Daoy (cell line): ENCODE measurements at regions not wholly inside any gene's neighbourhood (a gene's known extent, or its start where the extent isn't known, plus 50 kb on each side); places are given as distances from the start of the nearest gene placed in this dataset.
"Not testable (repeated sequence)": the region's sequence is repeated elsewhere in the genome, so short reads cannot be mapped to it uniquely, and the experiment has no call there.

Experiments
- DNase-seq: peaks from one replicate; pipeline ENCODE4 v3.0.0-alpha.2; 2015; ENCODE audit warnings: low read depth

DNA sequence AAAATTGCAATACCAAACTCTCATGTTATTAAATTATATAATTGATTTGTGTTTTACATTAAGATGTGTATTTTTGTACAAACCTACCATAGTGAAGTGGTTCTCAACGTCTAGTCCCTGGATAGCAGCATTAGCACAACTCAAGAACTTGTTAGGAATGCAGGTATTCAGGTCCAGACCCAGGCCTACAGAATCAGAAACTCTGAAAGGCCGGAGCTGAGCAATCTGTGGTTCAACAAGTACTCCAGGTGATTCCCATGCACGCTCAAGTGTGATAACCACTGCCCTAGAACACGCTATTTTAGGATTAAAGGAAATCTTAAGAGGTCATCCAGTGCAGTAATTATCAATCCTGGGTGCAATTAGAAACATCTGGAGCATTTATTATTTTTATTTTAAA, 456.3 kb downstream of the IRS2 start:
- no peak for DNase-seq

DNA sequence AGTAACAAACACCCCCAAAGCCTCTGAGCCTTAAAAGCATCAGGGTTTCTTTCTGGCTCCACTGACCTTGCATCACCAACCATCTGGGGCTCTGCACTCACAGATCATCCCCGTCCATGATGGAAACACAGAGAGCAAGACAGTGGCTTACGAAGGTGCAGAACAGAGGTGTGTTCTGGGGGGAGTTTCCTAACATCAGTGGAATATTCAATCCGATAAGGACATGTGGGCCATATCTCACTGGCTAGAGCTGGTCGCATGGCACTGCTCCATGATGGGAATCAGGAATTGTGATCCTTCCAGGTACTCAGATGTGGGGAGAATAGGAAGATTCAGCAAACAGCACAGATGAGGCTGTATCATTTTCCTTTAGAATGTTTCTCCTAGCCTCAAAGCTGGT, 457.2 kb downstream of the IRS2 start:
- DNase-seq, result no peak

DNA sequence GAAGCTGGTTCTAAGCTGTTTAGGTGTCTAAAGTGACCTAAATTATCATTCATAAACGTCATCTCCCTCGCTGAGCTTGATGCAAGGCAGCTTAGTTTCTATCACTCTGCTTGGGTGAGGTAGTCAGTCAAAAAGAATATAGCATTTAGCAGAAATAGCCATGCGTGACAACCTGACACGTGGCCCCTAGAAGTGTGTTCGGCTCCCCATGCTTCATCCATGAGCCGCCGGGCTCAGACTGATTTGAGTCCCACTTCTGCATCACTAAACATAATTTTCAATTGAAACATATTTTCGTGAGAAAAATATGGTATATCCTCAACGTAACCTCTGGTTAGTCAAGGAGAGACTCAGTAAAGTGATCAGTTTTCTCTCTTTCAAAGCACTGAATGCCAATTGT, 459.8 kb downstream of the IRS2 start:
- no peak for DNase-seq

DNA sequence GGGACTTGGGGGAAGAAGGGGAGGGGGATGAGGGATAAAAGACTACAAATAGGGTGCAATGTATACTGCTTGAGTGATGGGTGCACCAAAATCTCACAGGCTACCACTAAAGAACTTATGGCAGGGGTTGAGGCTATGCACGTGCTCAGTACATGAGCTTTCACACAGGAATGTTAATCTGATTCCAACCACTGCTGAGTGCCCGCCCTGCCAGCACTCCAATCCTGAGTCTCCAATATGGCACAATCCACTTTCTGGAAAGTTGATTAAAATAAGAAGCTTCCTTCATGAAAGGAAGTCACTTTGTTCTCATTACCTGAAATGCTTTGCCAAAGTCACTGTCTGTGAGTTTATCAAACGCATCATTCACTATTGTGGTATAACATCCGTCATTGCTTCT, 463.0 kb downstream of the IRS2 start:
- DNase-seq, result no peak

DNA sequence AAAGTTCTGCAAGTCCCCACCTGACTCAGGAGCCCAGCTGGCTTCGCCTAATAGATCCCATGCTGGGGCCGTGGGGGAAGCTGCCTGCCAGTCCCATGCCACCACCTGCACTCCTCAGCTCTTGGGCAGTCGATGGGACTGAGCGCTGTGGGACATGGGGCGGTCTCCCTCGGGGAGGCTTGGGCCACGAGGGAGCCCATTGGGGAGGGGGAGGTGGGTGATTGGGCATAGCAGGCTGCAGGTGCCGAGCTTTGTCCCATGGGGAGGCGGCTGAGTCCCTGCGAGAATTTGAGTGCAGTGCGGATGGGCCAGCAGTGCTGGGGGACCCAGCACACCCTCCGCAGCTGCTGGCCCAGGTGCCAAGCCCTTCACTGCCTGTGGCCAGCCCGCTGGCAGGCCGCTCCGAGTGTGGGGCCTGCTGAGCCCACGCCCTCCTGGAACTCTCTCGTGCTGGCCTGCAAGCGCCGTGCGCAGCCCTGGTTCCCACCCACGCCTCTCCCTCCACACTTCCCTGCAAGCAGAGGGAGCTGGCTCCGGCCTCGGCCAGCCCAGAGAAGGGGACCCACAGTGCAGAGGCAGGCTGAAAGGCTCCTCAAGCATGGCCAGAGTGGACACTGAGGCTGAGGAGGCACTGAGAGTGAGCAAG, 467.3 kb downstream of the IRS2 start:
- no peak for DNase-seq

DNA sequence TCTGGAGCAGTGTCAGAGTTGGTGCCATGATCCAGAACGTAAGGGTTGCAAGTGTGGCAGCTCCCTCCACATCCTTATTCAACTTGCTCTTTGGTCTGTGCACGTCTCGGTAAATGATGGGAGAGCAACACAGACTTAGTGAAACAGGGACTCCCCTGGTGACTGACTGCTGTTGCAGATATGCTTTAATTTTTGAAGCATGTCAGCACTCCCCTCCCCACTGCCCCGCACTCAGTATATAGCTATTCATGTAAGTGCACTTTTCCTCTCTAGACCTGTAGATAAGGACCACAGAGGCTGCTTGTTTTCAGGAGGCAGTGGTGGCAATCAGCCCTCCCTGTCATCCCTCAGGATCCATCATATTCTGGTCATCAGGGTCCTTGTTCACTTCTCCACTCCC, 470.9 kb downstream of the IRS2 start:
- DNase-seq, result no peak

DNA sequence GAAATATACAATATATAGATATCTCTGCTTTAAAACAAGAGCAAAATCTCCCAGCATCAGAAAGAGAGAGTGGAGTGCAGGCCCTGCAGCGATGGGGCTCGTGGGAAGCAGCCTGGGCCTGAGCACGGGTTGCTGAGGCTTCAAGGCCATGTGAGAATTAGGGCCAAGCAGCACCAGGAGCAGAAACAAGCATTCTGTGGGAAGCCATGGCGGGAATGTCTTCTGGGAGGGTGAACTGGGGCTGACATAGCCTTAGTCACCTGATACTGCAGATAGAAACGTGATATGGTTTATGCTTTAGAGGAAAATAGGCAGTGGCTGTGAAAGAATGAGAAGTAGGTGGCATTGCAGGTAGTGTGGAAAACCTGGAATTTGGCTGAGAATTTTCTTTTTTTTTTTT, 472.3 kb downstream of the IRS2 start:
- DNase-seq, result no peak

DNA sequence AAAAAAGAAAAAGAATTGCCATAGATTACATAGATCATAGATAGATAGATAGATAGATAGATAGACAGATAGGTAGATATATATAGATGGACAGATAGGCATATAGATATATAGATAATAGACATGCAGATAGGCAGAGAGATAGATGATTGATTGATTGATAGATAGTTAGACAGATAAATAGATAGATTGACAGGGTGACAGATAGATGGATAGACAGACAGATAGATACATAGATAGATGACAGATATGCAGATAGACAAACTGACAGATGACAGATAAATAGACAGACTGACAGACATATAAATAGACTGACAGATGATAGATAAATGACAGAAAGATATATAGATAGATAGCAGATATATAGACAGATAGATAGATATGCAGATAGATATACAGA, 474.0 kb downstream of the IRS2 start:
- DNase-seq, result no peak

DNA sequence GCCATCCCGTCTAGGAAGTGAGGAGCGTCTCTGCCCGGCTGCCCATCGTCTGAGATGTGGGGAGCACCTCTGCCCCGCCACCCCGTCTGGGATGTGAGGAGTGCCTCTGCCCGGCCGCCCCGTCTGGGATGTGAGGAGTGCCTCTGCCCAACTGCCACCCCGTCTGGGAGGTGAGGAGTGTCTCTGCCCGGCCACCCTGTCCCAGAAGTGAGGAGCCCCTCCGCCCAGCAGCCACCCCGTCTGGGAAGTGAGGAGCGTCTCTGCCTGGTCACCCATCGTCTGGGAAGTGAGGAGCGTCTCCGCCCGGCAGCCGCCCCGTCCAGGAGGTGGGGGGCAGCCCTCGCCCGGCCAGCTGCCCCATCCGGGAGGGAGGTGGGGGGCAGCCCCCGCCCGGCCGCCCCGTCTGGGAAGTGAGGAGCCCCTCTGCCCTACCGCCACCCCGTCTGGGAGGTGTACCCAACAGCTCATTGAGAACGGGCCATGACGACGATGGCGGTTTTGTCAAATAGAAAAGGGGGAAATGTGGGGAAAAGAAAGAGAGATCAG, 474.9 kb downstream of the IRS2 start:
- not testable (repeated sequence) for DNase-seq

DNA sequence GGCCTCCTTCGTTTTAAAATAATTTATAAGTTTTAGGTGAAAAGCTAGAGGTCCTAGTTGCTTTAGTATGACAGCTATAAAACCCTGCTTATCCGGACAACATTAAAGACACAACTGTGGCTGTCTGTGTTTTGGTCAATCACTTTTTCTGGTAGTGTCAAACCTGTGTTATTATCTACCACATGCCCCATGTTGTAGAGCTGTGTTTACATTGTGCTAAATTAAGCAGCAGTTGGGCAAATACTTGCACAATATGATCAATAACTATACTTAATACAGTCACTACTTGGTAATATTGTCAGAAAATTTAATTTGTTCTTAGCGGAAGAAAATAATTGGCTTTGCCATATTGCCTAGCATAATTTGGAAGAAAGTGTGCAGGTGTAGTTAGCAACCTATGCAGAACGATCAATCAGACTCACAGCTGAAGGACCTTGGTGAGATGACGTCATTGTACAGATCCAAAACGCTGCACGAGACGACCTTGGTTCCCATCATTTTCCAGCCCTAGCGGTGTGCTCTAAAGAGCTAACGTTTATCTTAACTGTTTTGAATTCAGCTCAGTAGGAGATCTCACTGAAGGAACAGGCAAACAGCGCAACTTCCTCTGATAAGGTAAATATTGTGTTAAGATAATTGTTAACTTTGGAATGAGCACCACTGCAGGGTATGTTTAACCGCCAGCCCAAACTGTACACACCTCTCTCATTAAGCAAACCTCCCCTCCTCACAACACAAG, 476.6 kb downstream of the IRS2 start:
- no peak for DNase-seq

DNA sequence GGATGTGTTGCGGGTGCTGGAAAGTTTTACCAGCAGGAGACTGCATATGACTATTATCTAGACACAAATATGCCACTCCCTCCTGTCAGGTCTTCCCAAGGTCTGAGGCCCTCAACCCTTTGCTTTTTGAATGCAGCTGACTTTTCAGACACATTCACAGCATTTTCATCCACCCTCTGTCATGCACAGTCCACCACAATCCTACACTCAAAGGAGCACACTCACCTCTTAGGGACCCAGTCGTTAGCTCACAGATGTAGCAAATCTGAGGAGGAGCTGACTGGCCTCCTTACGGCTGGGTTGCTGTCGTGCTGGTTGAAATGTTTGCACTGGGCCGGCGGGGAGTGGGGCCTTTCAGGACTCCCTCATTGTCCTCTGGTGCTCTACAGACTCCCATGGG, 479.4 kb downstream of the IRS2 start:
- DNase-seq, result no peak

DNA sequence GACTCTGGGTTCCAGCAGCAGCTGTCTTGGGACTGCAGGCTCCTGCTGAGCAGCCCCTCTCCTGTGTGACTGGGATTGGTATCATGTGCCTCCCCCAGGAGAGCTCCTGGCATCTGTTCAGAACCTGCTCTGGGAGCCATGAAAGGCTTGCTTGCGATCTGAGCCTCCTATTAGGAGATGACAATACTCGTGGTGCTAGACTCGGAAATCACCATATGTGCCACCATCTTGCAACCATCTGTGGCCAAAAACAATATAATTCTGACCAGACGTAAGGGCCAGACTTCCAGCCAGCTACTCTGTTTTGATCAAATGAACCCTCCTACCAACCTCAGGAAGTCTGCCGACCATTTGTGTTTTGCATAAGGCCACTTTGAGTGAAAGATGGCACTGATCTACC, 484.7 kb downstream of the IRS2 start:
- no peak for DNase-seq

DNA sequence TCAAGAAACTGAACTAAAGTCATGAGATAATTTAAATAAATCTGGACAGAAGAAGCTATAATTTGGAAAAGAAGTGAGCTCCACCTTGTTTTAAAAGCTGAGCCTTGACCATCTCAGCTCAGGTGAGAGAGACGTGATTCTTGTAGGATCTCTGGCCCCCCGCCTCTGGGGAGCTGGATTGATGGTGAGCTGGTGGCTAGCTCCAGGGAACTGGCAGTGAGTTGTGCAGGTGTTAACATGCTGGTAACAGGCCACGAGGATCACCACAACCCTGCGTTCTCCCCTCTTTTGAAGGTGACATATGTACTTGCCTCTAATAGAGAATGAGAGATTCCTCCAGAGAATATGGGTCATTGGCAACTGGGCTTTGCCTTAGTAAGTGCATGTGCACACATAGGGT, 485.1 kb downstream of the IRS2 start:
- no peak for DNase-seq

DNA sequence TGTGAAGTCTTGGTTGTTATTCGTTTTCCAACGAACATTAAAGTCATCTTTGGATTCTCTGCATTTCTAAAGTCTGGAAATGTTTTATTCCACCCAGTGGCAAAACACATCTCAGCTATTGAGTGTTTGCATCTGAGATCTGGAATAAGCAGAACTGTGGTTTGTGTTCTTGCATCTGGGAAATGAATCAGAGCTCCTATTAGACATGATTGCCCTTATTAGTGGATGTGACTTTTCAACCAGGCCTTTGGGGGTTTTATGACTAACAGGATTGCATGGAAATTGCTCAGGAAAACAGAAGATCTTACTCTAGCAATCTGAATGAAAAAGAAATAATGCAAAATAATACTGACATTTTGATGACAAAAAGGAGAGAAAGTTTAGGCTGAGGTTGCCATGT, 488.8 kb downstream of the IRS2 start:
- no peak for DNase-seq

DNA sequence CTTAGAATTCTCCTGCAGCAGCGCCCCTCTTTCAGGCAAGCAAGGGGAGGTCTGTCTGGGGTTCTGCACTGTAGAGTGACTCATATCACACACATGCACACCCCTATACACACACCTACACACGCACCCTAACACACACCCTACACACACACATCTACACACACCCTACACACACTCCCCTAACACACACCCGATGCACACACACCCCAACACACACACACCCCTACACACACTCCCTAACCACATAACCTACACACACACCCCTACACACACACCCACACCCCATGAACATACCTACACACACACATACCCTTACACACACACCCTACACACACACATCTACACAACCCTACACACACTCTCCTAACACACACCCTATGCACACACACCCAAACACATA, 493.2 kb downstream of the IRS2 start:
- DNase-seq, result no peak

DNA sequence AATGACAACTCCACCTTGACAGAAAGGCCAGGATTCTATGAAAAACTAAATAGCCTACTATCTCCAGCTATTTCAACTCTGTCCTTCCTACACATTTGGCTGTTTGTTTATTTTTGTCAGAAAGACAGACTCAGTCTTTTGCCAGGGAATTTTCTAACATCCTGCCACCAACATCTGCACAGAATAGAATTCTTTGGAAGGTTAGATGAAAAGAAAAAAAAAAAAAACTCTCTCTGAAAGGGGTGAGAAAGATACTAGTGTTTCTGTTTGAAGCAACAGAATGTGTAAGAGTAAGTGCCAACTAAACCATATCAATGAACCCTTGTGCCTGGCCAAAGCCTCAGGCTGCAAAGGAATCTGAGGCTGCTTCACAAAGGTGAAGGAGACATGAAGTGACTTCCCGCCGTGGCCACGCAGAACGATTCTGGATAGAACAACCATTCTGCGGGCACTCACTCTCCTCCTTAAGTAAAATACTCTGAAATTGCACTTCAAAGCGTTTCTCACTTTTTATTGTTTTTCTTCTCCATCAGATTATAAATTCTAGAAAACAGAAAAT, 498.2 kb downstream of the IRS2 start:
- DNase-seq, result no peak

DNA sequence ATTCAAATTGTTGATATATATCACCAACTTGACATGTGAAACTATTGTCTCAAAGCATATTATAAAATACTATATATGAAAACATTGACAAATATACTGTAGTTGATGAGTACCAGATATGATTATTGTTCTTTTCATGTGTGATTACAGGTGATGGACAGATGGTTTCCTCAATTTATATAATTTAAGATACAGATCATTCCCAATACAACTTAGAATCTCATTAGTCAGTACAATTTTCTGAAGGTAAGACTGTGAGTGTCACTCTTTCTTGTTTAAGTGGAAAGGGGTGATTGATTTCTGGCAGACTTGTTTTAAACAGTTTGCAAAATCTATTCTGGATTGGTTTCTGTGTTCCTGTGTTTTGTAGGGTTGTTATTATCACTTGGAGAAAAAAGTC, 498.8 kb downstream of the IRS2 start:
- no peak for DNase-seq

DNA sequence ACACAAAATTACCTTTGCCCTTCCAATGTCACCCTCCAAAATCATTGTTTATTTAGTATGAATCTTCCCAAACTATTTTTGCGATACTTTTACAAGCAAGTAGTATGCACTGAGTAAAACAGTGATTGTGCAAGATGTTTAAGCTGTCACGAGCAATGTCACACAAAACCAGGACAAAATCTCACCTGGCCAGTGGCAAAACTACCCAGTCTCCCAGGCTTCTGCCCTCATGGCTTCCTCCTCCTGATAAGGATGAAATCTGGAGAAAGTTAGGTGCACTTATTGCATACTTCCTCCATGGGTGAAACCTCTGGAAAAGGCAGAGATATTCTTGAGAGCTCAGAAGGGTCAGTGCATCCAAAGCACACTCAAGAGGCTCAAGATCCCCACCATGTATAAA, 500.8 kb downstream of the IRS2 start:
- no peak for DNase-seq

DNA sequence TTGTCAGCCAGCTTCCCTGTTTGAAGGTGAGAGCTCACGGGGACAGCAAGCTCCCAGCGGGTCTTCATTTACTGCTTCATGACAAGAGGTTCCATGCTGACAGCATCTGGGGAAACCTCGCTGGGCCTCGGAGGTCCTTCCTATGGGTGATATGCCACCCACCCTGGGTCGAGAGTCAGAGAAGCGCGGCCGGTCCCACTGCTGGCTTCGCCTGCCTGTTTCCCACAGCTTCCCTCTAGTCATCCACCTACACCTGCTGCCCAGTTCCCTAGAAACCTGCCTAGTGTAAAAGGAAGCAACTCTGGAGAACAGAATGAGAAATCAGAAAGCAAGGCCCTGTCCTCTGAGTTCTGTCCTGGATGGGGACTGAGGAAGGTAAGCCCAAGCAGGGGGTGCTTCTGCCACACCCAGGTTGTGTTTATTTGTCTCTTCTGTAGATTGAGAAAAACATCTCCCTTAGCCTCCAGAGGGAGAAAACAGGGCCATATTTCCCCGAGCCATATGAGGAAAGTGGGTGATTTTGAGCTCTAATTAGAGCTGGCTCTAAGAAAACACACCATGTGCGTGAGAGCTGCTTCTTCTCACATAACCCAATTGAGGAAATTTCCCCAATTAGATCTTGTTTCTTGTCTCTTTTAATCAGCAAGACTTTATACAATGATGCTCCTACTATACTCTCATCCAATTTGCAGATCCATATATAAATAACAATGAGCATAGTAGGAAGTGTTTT, 504.3 kb downstream of the IRS2 start:
- no peak for DNase-seq

DNA sequence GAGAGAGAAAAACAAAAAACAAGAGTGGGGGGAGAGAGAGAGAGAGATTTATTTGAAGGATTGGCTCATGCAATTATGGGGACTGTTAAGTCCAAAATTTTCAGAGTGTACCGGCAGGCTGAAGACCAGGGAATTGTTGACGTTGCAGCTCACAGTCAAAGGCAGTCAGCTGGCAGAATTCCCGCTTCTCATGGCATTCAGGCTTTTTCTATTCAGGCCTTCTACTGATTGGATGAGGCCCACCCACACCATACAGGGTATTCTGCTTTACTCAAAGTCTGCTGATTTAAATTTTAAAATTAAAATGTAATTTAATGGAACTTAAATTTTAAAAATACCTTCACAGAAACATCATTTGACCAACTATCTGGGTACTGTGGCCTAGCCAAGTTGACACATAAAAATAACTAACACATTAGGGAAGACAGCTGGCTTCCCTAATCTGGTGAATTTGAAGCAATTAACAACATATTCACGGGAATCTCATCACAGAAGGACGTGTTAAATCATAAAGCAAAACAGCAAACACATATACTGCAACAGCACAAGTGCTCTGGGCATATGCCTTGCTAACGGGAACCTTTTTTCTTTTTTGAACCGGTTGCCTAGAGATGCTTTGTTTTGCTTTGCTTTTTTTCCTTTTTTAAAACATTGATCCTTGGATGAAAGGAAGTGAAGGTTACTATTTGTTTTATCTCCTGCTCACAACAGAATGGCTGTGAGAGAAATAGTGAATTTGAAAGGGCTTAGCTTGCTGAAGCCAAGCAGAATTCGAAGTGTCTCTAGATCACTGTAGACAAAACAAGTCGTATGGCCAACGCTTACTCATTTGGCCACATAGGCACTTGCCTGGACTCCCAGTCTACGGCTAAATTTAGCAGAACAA, 505.1 kb downstream of the IRS2 start:
- DNase-seq, result peak; percentile 9

DNA sequence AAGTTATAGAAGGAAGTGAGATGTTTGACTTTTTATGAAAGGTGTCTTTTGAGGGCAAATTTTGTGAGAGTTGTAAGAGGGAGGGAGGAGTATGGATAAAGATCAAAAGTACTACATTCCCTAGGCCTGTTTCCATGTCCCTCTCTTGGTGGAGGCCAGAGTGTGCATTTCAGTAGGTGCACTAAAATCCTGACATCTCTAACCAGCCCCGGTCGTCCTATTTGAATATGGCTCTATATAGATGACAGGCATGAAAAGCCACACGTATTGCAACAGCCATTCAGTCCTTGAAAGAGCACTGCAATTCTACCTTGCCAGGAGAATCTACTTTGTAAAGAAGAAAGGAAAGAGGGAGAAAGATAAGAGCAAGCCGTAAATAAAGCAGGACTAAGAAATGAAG, 510.1 kb downstream of the IRS2 start:
- no peak for DNase-seq

DNA sequence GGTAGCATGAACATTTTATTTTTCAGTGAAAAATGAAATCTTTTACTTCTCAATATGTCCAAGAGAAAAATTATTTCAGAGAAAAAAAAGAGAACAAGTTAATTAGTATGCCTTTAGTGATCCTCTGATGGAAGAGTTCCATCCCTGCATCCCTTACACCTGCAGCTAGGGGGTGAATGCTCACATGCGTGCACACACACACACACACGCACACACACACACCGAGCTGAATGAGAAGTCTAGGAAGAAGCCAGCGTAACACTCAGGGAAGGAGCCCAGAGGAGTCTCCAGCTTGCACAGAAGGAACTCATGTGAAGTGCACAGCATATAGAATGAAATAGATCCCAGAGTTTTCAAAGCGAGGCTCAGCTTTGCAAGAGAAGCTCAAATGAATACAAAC, 510.5 kb downstream of the IRS2 start:
- peak; percentile 8 for DNase-seq
